Skeletal muscle tissue (tissue), 3 donors: ENCODE measurements at regions not wholly inside any gene's neighbourhood (a gene's known extent, or its start where the extent isn't known, plus 50 kb on each side); places are given as distances from the start of the nearest gene placed in this dataset.

Experiments used
- H3K27ac ChIP-seq: one replicate; pipeline ENCODE4 v1.7.0; 2013; ENCODE audit warnings: mild to moderate bottlenecking, low read depth, low read length, inconsistent platforms
- H3K27me3 ChIP-seq, 3 donors: one replicate each; pipeline ENCODE4 v1.7.0; 2013; ENCODE audit warnings: low read length in 3 of 3; ENCODE audit not compliant: control insufficient read depth in 3 of 3, insufficient read depth in 3 of 3
- H3K36me3 ChIP-seq, 3 donors: one replicate each; pipeline ENCODE4 v1.7.0; 2013; ENCODE audit warnings: low read length in 3 of 3; ENCODE audit not compliant: control insufficient read depth in 3 of 3, insufficient read depth in 3 of 3
- H3K4me1 ChIP-seq, 3 donors: one replicate each; pipeline ENCODE4 v1.7.0; 2013; ENCODE audit warnings: low read length in 3 of 3, mild to moderate bottlenecking in 3 of 3; ENCODE audit not compliant: control insufficient read depth in 3 of 3, insufficient read depth in 3 of 3
- H3K4me3 ChIP-seq, 3 donors: one replicate each; pipeline ENCODE4 v1.7.0; 2013; ENCODE audit warnings: low read length in 3 of 3
- H3K9ac ChIP-seq, 3 donors: one replicate each; pipeline ENCODE4 v1.7.0; 2013; ENCODE audit warnings: low read length in 3 of 3, mild to moderate bottlenecking in 3 of 3, moderate library complexity in 2 of 3, low read depth in 1 of 3
- H3K9me3 ChIP-seq, 3 donors: one replicate each; pipeline ENCODE4 v1.7.0; 2013; ENCODE audit warnings: low read length in 3 of 3; ENCODE audit not compliant: control insufficient read depth in 3 of 3
- donor health status: Osteomylitis.

DNA sequence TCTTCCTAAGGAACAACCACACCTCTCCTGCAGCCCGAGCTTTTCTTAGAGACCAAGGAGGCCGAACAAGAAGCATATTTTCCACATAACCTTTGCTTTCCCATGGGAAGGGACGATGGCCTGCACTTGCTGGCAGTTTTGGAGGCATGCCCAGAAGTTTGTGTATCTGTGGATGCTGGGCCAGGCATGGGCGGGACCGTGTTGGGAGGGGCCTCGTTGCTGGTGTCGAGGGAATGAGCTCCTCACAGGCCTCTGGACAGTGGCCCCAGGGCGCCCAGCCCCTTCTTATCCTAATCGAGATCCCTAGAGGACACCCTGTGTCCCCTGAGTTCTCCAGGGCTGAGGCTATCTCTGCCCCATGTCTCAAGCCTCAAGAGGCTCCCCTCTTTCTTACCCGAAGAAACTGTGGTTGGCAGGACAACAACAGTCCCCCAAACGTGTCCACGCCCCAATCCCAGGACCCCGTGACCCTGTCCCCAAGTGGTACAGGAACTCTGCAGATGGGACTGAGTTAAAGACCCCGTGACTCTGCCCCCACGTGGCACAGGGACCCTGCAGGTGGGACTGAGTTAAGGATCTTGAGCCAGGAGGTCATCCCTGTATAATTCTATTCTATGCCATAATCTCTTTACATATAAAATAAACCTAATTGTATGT is 99.5 kb upstream of the BHLHE23 start:
- peaks cover 29 to 48% (median 32%) of the 10 kb centered on the region in 3 donors for H3K27me3 ChIP-seq
- H3K36me3 ChIP-seq, result no peaks in the 10 kb centered on the region
- no peak overlapping the region for H3K27ac ChIP-seq
- no peak overlapping the region for H3K4me3 ChIP-seq
- H3K4me1 ChIP-seq, result peaks cover 4 to 9% (median 7%) of the 10 kb centered on the region in 3 donors
- no peak overlapping the region for H3K9ac ChIP-seq
- peaks cover 0 to 11% (median 3%) of the 10 kb centered on the region in 3 donors for H3K9me3 ChIP-seq

DNA sequence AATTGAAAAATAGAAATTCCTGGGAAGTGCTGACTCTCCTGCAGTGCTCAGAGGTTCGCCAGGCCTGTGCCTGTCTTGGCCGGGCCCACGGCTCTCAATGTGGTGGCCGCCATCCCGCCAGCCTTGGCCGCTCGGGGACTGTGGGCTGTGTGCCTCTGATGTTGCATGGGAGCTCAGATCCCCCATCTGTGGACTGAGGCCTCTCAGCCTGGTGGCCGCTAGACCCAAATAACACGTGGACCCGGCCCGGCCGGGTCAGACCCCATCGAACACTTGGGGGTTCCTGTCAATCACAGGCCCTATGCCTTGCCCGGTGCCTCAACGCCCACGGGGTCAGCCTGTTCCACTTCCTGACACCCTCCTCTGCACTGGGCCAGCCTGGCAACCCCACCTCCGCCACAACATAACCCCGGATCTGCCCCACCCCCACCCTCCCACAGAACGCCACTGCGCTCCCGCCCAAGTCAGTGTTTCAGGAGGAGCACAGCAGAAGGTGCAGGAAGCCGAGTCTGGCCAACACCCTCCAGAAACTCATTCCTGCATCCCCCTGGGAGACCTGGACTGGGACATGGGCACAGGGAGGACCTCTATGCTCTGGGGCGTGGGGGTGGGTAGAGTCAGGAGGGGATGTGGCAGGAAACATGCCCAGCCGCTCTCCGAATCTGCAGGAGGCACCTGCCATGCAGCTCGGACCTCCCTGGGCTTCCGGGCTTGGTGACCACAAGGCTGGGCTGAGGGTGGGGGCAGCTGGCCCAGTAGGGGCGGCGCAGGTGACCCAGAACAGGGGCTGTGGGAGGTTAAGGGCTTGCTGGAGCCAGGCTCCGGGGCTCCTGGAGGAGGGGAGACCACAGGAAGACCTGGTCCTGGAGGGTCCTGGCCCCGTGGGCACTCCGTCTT is 98.7 kb upstream of the BHLHE23 start:
- H3K4me3 ChIP-seq, result no peak overlapping the region
- peaks cover 34 to 56% (median 36%) of the 10 kb centered on the region in 3 donors for H3K27me3 ChIP-seq
- H3K27ac ChIP-seq, result no peak overlapping the region
- H3K36me3 ChIP-seq, result no peaks in the 10 kb centered on the region
- H3K9ac ChIP-seq, result no peak overlapping the region
- H3K9me3 ChIP-seq, result peaks cover 0 to 11% (median 3%) of the 10 kb centered on the region in 3 donors
- H3K4me1 ChIP-seq, result peaks cover 4 to 9% (median 7%) of the 10 kb centered on the region in 3 donors

DNA sequence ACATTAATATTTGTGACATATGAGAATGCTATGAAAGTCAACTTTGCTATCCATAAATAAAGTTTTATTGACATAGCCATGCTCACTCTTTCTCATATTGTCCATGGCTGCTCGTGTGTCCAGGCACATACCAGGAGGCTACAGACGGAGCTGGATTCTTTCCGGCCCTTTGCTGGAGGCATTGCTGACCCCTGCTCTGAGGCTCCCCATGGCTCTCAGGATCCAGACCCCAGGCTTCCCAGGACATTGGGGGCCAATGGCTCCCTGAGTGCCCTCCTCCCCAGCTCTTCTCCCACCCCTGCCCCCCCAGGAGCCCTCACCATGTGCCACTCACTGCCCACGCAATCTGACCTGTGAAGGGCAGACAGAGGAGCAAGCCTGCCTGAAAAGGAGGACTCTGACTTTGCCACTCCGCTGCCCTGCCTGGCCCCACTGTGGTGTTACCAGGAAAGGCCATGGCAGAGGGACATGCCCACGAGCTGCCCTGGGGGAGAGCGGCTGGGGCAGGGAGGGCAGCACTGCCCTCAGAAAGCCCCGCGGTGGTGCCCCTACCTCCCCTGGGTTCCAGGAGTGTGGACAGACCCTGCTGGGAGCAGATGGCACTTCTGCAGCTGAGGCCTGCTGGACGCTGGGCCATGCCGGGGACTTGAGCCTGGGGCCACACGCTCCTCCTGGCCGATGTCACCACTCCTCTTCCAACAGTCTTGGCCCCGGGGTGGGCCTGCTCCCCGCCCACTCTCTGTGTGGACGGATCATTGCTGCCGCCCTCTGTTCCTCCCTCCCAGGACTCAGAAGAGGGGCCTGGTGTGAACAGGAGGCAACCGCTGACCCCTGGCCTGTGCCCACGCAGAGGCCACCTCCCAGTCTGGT is 97.8 kb upstream of the BHLHE23 start:
- no peak overlapping the region for H3K4me3 ChIP-seq
- peaks cover 0 to 11% (median 3%) of the 10 kb centered on the region in 3 donors for H3K9me3 ChIP-seq
- H3K4me1 ChIP-seq, result peaks cover 4 to 9% (median 7%) of the 10 kb centered on the region in 3 donors
- H3K27me3 ChIP-seq, result peaks cover 40 to 64% (median 41%) of the 10 kb centered on the region in 3 donors
- H3K9ac ChIP-seq, result no peak overlapping the region
- H3K36me3 ChIP-seq, result no peaks in the 10 kb centered on the region
- H3K27ac ChIP-seq, result no peak overlapping the region

DNA sequence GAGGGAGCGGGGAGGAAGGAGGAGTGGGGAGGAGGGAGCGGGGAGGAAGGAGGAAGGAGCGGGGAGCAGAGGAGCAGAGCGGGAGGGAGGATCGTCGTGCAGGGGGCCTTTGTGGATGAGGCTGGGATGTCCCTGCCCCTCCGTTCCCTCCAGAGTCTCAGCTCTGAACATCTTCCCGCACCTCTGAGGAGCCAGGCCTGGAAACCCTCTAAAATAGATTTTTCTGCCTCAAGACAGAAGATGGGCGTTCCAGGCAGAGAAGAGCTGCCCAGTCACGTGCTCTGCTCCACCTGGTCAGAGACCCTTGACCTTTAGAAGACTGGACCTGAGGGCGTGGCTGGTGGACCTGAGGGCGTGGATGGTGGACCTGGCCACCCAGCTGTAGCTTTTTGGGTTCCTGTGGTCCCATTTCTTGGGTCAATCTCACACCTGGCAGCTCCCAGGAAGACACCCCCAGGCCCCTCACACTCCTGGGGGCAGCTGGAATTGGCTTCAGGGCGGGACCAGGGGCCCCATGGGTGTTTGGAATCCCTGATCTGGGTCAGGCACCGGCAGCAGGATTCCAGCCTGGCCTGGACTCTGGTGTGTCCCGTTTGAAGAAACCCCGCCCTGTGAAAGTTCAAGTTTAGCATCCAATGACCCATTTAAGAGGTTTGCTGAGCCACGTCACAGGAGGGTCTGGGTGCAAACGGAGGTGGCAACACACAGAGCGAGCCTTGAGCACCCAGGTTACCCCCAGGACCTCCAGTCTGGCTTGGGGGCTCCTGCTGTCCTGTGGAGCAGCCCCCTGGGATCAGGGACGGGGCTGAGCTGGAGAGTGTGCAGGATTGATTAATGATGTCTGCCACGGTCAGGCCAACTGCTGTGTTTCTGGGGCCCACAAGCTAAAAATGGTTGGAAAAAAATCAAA is 96.9 kb upstream of the BHLHE23 start:
- H3K27ac ChIP-seq, result no peak overlapping the region
- peaks cover 4 to 9% (median 7%) of the 10 kb centered on the region in 3 donors for H3K4me1 ChIP-seq

DNA sequence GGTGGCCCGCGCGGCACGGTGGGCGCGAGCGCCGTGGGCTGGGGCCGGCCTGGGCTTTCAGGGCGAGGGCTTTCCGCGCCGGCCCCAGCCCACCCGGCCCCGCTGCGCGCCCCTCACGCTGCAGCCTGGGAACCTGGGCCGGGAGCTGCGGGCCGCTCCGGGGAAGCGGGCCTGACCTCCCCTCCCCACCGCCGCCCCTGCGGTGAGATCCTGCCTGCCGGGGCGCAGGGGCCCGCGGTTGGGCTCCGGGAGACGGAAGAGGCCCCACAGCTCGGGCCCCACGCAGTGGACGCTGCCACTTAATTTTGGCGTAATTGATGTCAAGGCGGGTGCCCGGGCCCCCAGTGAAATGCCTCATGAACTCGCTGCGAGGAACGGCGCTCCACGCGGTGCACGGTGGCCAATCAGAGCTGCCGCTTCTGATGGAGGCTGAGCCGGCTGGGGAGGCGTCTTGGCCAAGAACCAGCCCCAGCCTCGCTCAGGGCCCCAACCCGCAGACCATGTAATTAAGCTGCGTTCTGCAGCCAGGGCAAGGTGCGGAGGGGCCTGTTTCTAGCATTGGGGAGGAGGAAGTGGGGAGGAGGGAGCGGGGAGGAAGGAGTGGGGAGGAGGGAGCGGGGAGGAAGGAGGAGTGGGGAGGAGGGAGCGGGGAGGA is 96.1 kb upstream of the BHLHE23 start:
- peak overlapping the region; percentile 22 to 69 (median 23) for H3K4me3 ChIP-seq
- H3K4me1 ChIP-seq, result peaks cover 4 to 9% (median 7%) of the 10 kb centered on the region in 3 donors
- H3K9me3 ChIP-seq, result peaks cover 0 to 7% (median 3%) of the 10 kb centered on the region in 3 donors
- H3K27me3 ChIP-seq, result peaks cover 44 to 73% (median 53%) of the 10 kb centered on the region in 3 donors
- H3K36me3 ChIP-seq, result no peaks in the 10 kb centered on the region
- no peak overlapping the region for H3K27ac ChIP-seq
- H3K9ac ChIP-seq, result no peak overlapping the region

More for the DNA sequence above, 96.9 kb upstream of the BHLHE23 start:
- Histone ChIP-seq H3K9ac (no peak overlapping the region), H3K27me3 (peaks cover 44 to 71% (median 48%) of the 10 kb centered on the region in 3 donors), H3K9me3 (peaks cover 0 to 11% (median 3%) of the 10 kb centered on the region in 3 donors), H3K36me3 (no peaks in the 10 kb centered on the region), H3K4me3 (no peak overlapping the region)

DNA sequence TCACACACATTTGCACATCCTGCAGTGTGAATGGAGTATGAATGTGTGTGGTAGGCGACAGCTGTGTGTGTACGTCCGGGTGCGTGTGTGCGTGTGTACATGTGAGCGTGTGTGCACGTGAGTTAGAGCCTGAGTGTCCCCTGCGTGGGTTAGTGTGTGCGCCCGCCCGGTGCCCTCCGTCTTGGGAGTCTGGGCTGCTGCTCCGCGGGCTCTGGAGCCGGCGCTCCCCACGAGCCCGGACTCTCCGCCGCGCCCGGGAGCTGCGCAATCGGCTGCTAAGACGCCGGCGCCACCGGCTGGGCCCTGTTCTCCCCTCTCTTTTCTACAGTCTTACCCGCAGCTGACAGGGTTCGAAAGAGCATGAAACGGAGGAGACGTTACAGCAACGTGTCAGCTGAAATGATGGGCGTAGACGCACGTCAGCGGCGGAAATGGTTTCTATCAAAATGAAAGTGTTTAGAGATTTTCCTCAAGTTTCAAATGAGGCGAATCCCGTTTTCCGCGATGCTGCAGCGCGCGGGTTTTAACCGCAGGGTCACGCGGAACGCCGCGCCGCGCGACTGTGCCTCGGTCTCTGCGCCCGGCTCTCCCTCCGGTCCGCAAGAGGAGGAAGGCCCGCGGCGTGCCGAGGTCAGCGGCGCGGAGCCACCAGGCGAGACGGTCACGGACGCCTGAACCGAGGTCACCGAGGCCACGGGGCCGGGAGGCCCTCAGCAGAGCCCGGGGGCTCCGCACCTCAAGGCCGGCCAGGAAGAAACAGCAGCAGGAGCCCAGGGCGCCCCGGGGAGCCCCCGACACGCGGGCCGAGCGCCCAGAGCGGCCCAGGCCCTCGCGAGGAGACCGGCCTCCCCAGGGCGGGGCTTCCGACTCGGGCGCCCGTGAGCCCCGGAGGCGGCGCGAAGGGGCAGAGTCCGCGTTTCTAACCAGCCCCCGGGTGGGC is 95.3 kb upstream of the BHLHE23 start:
- peak overlapping the region in 2 of 3 donors; percentile 50 to 56 for H3K9ac ChIP-seq
- H3K9me3 ChIP-seq, result peaks cover 0 to 4% (median 2%) of the 10 kb centered on the region in 3 donors
- H3K36me3 ChIP-seq, result no peaks in the 10 kb centered on the region
- peaks cover 44 to 77% (median 55%) of the 10 kb centered on the region in 3 donors for H3K27me3 ChIP-seq
- peak overlapping the region; percentile 68 to 70 (median 69) for H3K4me3 ChIP-seq
- H3K4me1 ChIP-seq, result peaks cover 4 to 9% (median 7%) of the 10 kb centered on the region in 3 donors
- H3K27ac ChIP-seq, result no peak overlapping the region

DNA sequence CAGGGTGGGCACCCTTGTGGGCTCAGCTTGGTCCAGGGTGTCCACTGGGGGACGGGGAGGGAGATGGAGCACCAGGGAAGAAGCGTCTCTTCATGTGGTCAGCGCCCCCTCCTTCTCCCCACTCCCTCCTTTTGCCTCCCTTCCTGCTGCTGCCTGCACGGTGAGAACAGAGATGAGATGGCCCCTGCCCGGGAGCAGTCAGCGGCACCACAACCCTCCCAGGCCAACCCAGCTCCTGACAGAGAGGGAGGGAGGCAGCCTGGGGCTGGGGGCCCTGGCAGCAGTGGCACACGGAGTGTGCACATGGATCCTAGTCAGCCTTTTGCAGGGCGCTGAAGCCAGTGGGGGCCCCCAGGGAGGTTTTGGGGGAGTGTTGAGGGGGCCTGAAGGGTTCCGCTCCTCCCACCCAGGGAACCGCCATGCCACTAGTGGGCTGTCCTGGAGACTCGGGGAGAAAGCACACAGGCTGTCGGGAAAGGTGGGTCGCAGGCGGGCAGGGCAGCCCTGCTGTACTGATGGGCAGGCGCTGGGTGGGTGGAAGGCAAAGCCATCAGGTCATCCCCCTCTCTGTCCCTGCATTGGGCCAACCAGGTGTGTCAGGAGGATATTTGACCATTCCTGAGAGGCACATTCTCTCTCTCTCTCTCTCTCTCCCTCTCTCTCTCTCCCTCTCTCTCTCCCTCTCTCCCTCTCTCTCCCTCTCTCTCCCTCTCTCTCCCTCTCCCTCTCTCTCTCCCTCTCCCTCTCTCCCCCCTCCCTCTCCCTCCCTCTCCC is 94.3 kb upstream of the BHLHE23 start:
- Histone ChIP-seq H3K36me3 (no peaks in the 10 kb centered on the region), H3K9ac (no peak overlapping the region), H3K4me3 (no peak overlapping the region), H3K4me1 (peaks cover 4 to 9% (median 7%) of the 10 kb centered on the region in 3 donors), H3K9me3 (no peaks in the 10 kb centered on the region), H3K27me3 (peaks cover 45 to 79% (median 58%) of the 10 kb centered on the region in 3 donors), H3K27ac (no peak overlapping the region)
